ENCODE measurements at regions not wholly inside any gene's neighbourhood (a gene's known extent, or its start where the extent isn't known, plus 50 kb on each side); places are given as distances from the start of the nearest gene placed in this dataset.

GRCh38 chr12:89073659-89074058, 278.6 kb downstream of the DUSP6 start:
- no peak for TF ChIP-seq CTCF (conservative IDR thresholded peaks at IDR 0.05; ENCODE audit: control insufficient read depth, insufficient read depth, low read depth, low read length)
- H3K4me3 ChIP-seq (ENCODE audit: control insufficient read depth, low read depth, low read length), result no peak overlapping the region
- no peak for DNase-seq (ENCODE audit: low read depth)

GRCh38 chr12:89073027-89073398, 279.3 kb downstream of the DUSP6 start:
- peak; percentile 91 for DNase-seq (ENCODE audit: low read depth)
- H3K4me3 ChIP-seq (ENCODE audit: control insufficient read depth, low read depth, low read length), result no peak overlapping the region
- no peak for TF ChIP-seq CTCF (conservative IDR thresholded peaks at IDR 0.05; ENCODE audit: control insufficient read depth, insufficient read depth, low read depth, low read length)

GRCh38 chr12:89072294-89073026, 279.8 kb downstream of the DUSP6 start:
- TF ChIP-seq CTCF (conservative IDR thresholded peaks at IDR 0.05; ENCODE audit: control insufficient read depth, insufficient read depth, low read depth, low read length), result no peak
- no peak overlapping the region for H3K4me3 ChIP-seq (ENCODE audit: control insufficient read depth, low read depth, low read length)
- no peak for DNase-seq (ENCODE audit: low read depth)

- TF ChIP-seq CTCF (conservative IDR thresholded peaks at IDR 0.05; ENCODE audit: control insufficient read depth, insufficient read depth, low read depth, low read length), result no peak
- no peak overlapping the region for H3K4me3 ChIP-seq (ENCODE audit: control insufficient read depth, low read depth, low read length)
- no peak for DNase-seq (ENCODE audit: low read depth)
Observed at GRCh38 chr12:89070603-89071002, 281.7 kb downstream of the DUSP6 start.

GRCh38 chr12:89069431-89069830, 282.9 kb downstream of the DUSP6 start:
- DNase-seq (ENCODE audit: low read depth), result no peak

GRCh38 chr12:89067421-89068187, 284.7 kb downstream of the DUSP6 start:
- H3K4me3 ChIP-seq (ENCODE audit: control insufficient read depth, low read depth, low read length), result no peak overlapping the region
- TF ChIP-seq CTCF (conservative IDR thresholded peaks at IDR 0.05; ENCODE audit: control insufficient read depth, insufficient read depth, low read depth, low read length), result no peak
- DNase-seq (ENCODE audit: low read depth), result peak; percentile 96

More at GRCh38 chr12:89069431-89069830, 282.9 kb downstream of the DUSP6 start:
- H3K4me3 ChIP-seq (ENCODE audit: control insufficient read depth, low read depth, low read length), result no peak overlapping the region
- TF ChIP-seq CTCF (conservative IDR thresholded peaks at IDR 0.05; ENCODE audit: control insufficient read depth, insufficient read depth, low read depth, low read length), result no peak

All from fibroblast of mammary gland (primary cell).